GM19035 (cell line): ENCODE measurements at regions not wholly inside any gene's neighbourhood (a gene's known extent, or its start where the extent isn't known, plus 50 kb on each side); places are given as distances from the start of the nearest gene placed in this dataset.

Source experiments
- ATAC-seq: cut with Tn5 transposase; IDR thresholded peaks from one replicate; pipeline ENCODE4 v1.9.1; 2021; ENCODE audit not compliant: unreplicated experiment

- ATAC-seq: no peak
These were observed 240.8 kb downstream of the NHLRC3 start for GRCh38 chr13:39279077-39279476.

- ATAC-seq: no peak
These were observed 243.4 kb downstream of the NHLRC3 start for GRCh38 chr13:39281539-39282150.

- ATAC-seq: peak; percentile 74
These were observed 244.2 kb downstream of the NHLRC3 start for GRCh38 chr13:39282400-39282972.

- ATAC-seq: no peak
These were observed 244.8 kb downstream of the NHLRC3 start for GRCh38 chr13:39283072-39283471.

- no peak for ATAC-seq
These were observed 246.6 kb downstream of the NHLRC3 start for GRCh38 chr13:39284801-39285388.
